A549 (cell line): ENCODE measurements at regions not wholly inside any gene's neighbourhood (a gene's known extent, or its start where the extent isn't known, plus 50 kb on each side); places are given as distances from the start of the nearest gene placed in this dataset.

Source experiments
- BHLHE40 ChIP-seq: IDR thresholded peaks from 2 replicates; pipeline ENCODE4 v1.6.1; 2012; ENCODE audit warnings: low read depth, low read length, inconsistent platforms
- EP300 ChIP-seq, 2 experiments: fragments of >200 bp; sonication (Bioruptor Twin); formaldehyde crosslinking; IDR thresholded peaks; 2 replicates in 1 of 2; 3 replicates in 1 of 2; pipeline ENCODE4 v1.6.1; 2016 to 2017
- KDM1A ChIP-seq: fragments of 200-600 bp; sonication (generic); IDR thresholded peaks from 2 replicates; pipeline ENCODE4 v1.6.1; 2016; ENCODE audit warnings: low read depth, mild to moderate bottlenecking
- KDM5A ChIP-seq: fragments of 200-600 bp; sonication (generic); IDR thresholded peaks from 2 replicates; pipeline ENCODE4 v1.6.1; 2016; ENCODE audit warnings: antibody characterized with exemption, mild to moderate bottlenecking
- MYC ChIP-seq: IDR thresholded peaks from 2 replicates; pipeline ENCODE4 v1.6.1; 2012; ENCODE audit warnings: mild to moderate bottlenecking, inconsistent platforms, low read length, improper control_type of control experiment, borderline replicate concordance
- POLR2A ChIP-seq: IDR thresholded peaks from 2 replicates; pipeline ENCODE4 v1.6.1; 2012; ENCODE audit warnings: mild to moderate bottlenecking, low read length
- RFX5 ChIP-seq: fragments of 450-650 bp; IDR thresholded peaks from 2 replicates; pipeline ENCODE4 v1.7.1; 2014; ENCODE audit warnings: antibody characterized with exemption, mild to moderate bottlenecking, moderate library complexity
- RNF2 ChIP-seq: fragments of 200-600 bp; sonication (generic); IDR thresholded peaks from 2 replicates; pipeline ENCODE4 v1.6.1; 2016; ENCODE audit warnings: low read depth, mild to moderate bottlenecking, antibody characterized with exemption, moderate library complexity, borderline replicate concordance
- SREBF2 ChIP-seq: fragments of 450-650 bp; IDR thresholded peaks from 2 replicates; pipeline ENCODE4 v1.6.1; 2014; ENCODE audit warnings: mild to moderate bottlenecking, moderate library complexity
- TP53 ChIP-seq: fragments of 250-450 bp; sonication (Bioruptor Pico); IDR thresholded peaks from 2 replicates; pipeline ENCODE4 v1.5.0; 2021; ENCODE audit warnings: mild to moderate bottlenecking, moderate library complexity
- TF ChIP-seq, protein P1 (sequence below): fragments of >200 bp; sonication (Bioruptor Twin); formaldehyde crosslinking; IDR thresholded peaks from 3 replicates; pipeline ENCODE4 v1.5.1; 2016
- TF ChIP-seq, protein P2 (sequence below): fragments of 150-350 bp; IDR thresholded peaks from 2 replicates; pipeline ENCODE4 v1.6.1; 2014; ENCODE audit warnings: low read depth, mild to moderate bottlenecking, low read length
- TF ChIP-seq, protein P3 (sequence below): IDR thresholded peaks from 2 replicates; pipeline ENCODE4 v1.6.1; 2012
- TF ChIP-seq, protein P4 (sequence below): fragments of 200-600 bp; sonication (generic); IDR thresholded peaks from 2 replicates; pipeline ENCODE4 v1.6.1; 2016; ENCODE audit warnings: antibody characterized with exemption, mild to moderate bottlenecking, moderate library complexity

DNA sequence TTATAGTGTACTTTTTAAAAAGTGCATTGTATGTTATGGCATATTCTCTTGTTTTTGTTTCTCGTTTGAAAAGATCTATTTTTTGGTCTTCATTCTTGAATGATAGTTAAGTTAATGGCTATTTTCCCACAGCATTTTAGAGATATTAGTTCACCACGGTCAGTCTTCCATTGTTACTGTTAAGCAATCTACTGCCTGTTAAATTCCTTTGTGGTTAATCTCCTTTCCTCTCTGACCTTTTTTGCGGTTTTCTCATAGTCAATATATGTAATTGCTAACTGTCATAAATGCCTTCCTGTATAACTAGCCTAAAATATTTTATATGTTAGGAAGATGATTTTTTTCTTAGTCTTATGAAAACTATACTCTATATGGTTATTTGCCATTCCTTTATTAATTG lies 250.8 kb upstream of the FBXL7 start:
- TF ChIP-seq, protein P1, sequence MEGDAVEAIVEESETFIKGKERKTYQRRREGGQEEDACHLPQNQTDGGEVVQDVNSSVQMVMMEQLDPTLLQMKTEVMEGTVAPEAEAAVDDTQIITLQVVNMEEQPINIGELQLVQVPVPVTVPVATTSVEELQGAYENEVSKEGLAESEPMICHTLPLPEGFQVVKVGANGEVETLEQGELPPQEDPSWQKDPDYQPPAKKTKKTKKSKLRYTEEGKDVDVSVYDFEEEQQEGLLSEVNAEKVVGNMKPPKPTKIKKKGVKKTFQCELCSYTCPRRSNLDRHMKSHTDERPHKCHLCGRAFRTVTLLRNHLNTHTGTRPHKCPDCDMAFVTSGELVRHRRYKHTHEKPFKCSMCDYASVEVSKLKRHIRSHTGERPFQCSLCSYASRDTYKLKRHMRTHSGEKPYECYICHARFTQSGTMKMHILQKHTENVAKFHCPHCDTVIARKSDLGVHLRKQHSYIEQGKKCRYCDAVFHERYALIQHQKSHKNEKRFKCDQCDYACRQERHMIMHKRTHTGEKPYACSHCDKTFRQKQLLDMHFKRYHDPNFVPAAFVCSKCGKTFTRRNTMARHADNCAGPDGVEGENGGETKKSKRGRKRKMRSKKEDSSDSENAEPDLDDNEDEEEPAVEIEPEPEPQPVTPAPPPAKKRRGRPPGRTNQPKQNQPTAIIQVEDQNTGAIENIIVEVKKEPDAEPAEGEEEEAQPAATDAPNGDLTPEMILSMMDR = no peak
- TF ChIP-seq EP300 (IDR thresholded peaks at IDR 0.05) (no peak), BHLHE40 (no peak), RNF2 (no peak), POLR2A (no peak), KDM5A (no peak), SREBF2 (no peak), TP53 (CRISPR knock-in tag) (no peak), KDM1A (no peak), RFX5 (no peak), MYC (no peak)
- TF ChIP-seq, protein P2, sequence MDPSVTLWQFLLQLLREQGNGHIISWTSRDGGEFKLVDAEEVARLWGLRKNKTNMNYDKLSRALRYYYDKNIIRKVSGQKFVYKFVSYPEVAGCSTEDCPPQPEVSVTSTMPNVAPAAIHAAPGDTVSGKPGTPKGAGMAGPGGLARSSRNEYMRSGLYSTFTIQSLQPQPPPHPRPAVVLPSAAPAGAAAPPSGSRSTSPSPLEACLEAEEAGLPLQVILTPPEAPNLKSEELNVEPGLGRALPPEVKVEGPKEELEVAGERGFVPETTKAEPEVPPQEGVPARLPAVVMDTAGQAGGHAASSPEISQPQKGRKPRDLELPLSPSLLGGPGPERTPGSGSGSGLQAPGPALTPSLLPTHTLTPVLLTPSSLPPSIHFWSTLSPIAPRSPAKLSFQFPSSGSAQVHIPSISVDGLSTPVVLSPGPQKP = no peak
- TF ChIP-seq, protein P3, sequence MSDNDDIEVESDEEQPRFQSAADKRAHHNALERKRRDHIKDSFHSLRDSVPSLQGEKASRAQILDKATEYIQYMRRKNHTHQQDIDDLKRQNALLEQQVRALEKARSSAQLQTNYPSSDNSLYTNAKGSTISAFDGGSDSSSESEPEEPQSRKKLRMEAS = no peak
- TF ChIP-seq, protein P4, sequence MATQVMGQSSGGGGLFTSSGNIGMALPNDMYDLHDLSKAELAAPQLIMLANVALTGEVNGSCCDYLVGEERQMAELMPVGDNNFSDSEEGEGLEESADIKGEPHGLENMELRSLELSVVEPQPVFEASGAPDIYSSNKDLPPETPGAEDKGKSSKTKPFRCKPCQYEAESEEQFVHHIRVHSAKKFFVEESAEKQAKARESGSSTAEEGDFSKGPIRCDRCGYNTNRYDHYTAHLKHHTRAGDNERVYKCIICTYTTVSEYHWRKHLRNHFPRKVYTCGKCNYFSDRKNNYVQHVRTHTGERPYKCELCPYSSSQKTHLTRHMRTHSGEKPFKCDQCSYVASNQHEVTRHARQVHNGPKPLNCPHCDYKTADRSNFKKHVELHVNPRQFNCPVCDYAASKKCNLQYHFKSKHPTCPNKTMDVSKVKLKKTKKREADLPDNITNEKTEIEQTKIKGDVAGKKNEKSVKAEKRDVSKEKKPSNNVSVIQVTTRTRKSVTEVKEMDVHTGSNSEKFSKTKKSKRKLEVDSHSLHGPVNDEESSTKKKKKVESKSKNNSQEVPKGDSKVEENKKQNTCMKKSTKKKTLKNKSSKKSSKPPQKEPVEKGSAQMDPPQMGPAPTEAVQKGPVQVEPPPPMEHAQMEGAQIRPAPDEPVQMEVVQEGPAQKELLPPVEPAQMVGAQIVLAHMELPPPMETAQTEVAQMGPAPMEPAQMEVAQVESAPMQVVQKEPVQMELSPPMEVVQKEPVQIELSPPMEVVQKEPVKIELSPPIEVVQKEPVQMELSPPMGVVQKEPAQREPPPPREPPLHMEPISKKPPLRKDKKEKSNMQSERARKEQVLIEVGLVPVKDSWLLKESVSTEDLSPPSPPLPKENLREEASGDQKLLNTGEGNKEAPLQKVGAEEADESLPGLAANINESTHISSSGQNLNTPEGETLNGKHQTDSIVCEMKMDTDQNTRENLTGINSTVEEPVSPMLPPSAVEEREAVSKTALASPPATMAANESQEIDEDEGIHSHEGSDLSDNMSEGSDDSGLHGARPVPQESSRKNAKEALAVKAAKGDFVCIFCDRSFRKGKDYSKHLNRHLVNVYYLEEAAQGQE = no peak
